HG03196 (cell line): ENCODE measurements at regions not wholly inside any gene's neighbourhood (a gene's known extent, or its start where the extent isn't known, plus 50 kb on each side); places are given as distances from the start of the nearest gene placed in this dataset.

Source experiments
- ATAC-seq: cut with Tn5 transposase; IDR thresholded peaks from one replicate; pipeline ENCODE4 v1.9.1; 2021; ENCODE audit not compliant: unreplicated experiment

DNA sequence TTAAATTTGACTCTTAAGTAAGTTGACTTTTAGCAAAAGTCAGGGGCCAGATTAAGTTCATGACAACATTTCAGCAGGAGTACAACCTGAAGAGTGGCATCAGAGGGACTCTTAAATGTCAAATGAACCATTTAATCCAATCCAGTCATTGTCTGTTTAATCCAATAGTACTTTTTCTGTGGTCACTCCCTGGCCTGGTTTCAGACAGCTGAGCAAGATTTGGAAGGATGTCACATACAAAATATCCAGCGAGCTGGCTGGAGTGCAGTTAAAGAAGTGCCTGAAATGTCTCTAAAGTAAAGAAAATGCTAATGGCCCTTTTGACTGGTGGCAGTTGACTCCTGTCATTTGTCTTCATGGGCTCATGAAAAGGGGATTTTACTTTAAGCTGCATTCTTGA is 1082.1 kb downstream of the AACS start:
- ATAC-seq: no peak

DNA sequence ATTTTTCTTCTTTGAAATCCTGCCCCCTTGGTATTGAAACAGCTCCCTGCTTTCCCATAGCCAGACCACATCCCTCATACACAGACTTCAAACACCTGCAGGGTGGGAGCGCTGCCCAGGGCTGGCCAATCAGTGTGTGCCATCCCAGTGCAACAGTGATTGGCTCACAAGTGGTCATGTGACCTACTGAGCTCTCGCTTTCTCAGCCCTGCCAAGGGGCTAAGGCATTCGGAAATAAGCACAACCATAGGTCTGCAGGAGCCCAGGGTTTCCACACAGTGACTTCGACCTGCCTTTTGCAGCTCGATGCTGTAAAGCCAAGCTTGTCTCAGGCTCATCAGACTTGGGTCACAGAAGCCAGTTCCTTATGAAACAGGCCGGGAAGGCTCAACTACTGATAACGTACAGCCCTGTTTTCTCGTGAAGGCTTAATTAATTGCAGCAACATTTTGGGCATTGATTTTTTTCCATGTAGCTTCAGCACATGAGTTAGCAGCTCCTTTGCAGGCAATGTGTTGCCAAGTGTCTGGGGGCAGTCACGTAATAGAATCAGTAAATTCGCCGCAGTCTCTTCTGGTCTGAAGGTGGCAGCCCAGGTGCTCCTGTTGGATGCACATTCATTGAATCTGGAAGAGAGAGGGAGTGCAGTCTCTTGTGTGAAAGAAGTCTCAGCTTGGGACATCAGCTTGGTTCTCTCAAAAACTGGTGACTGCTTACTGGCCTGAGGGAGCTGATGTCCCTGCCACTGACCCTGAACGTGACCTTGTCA is 1091.8 kb downstream of the AACS start:
- no peak for ATAC-seq

DNA sequence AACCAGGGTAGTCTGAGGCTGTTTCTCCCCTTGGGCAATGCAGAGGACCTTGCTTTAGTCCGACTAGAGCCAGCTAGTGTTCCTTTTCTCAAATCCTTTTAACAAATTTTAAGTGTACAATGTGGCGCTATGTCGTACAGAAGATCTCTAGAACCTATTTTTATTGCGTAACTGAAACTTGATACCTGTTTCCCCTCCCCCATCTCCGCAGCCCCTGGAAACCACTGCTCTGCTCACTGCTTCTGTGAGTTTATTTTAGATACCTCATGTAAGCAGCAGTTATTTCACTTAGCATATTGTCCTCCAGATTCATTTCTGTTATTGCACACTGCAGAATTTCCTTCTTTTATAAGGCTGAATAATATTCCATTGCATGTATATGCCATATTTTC is 1092.3 kb downstream of the AACS start:
- no peak for ATAC-seq

DNA sequence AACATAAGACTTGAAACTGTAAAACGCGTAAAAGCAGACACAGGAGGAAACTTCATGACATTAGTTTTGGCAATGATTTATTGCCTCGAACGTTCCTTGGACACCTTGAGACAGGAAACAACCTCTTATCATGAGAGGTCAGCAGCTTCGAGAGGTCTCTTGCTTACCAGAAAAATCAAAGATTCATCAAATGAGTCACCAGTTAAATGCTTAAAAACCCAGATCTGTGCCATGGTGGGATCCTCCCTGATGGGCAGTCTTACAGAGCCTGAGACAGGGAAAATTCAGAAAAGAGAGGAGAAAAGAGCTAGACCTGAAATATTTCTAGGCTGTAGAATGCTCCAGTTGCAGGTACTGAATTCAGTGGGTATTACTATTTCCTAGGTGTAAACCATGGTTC is 1093.9 kb downstream of the AACS start:
- ATAC-seq: no peak

DNA sequence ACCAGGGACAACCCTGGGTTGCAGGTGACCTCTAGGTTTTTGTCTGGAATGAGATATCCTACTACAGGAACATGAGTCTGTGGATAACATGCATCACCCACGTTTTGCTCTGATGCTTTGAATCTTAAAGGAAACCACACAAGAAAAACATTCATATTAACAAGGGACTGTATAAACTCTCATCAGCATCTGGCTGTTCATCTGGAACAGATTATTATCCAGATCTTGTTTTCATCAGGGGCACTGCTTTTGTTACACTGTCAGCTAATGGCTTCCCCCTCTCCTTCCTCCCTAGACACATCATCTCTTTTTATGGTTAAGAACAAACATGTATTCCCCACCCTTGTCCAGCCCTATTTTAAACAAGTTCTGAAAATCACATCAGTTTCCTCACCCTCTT is 1095.7 kb downstream of the AACS start:
- no peak for ATAC-seq

DNA sequence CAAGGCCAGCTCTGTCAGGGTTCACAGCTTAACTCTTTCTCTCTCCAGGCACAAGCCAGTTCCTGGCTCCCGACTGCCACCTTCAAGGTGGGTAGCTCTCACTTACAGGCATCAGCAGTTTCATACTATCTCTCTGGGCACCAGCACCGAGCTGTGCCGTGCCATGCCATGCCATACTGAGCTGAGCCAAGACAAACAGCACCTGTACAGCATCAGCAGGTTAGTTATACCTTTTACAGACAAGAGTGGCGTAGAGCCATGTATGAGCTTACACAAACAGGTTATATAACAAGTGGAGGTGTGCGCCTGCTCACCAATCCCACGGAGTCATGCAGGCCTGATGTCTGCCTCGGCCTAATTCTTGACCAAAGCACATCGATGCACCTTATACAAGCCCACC is 1098.7 kb downstream of the AACS start:
- no peak for ATAC-seq

DNA sequence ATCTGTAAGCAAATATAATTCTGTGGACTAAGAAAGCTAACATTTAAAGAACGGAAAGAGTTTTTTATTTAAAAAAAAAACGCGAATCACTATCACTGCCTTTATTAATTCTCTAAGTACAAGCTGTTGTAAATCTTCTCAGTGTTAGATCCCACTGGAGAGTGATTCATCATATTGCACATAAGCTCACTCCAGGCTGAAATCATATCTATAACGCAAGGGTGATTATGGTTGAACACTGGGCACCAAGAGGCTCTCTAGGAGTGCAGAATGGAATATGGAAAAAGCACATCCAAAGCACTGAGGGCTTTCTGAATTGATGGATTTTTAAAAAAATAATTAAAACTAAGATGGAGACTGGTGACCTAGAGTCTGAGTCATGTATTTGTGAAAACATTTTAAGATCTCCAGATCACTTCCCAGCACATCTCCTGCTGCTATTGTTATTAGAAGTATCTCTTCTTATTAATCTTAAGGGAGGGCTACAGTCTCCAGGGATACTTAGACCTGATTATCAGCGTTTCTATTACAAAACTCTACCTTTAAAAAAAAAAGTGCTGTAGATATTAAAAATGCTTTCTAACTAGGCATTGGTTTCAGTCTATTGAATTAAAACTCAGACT is 1106.8 kb downstream of the AACS start:
- ATAC-seq: no peak

DNA sequence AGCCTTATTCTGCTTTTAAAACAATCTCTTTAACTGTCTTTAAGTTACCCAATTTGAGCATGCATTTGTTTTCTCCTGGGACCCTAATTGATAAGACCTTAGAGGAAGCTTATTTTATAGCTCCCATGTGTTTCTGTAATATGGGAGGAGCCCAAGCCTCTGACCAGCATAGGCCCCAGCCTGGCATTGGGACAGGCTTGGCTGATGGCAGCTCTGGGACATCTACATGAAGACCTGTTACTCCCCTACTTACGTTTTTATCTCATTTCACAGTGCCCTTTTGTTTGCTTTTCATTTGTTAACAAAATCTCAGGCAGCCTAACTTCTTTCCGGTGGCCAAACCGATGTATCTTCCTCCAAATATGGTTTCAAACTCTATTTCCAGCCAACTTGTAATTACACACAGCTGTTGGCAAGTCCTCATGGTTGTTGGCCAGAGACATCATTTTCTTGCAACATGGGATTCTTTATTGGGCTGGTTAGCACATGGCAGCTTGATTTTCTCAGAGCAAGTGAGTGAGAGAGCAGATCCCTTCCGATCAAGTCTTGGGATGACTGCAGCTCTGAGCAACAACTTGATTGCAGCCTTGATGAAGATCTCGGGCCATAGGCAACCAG is 1117.5 kb downstream of the AACS start:
- no peak for ATAC-seq

DNA sequence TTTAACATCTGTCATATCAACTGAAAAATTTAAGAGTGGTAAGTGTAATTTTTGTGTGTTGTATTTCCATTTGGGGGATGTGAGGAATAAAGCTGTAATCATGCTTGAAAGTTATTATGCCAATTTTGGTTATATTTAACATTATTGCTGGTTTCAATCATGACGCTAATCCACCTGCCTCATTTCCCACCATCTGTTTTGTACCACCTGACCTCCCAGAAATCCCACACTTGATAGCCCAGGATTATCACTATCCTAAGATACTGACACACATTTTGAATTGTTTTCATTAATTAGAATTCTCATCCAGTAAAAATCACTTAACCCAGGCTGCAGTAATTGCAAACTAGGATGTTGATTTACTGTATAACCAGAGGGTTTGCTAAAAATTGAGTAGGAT is 1119.8 kb downstream of the AACS start:
- ATAC-seq: no peak

DNA sequence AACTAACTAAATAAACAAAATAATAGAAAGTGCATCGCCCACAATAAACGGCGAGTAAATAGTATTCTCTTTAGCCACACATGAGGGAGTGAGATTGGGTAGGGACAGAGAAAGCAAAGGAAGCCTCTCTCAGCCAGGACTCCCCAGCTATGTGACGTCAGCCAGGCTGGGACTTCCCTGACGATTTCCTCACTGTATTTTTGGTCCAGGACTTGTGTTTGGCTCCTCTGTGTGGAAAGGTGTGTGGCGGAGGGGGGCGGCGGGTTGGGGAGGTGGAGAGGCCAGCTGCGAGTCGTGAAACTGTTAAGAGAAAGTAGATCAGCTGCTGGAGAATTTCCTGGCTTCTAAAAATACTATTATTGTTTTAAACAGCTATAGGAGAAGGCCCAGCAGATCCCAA is 1124.6 kb downstream of the AACS start:
- ATAC-seq: no peak

DNA sequence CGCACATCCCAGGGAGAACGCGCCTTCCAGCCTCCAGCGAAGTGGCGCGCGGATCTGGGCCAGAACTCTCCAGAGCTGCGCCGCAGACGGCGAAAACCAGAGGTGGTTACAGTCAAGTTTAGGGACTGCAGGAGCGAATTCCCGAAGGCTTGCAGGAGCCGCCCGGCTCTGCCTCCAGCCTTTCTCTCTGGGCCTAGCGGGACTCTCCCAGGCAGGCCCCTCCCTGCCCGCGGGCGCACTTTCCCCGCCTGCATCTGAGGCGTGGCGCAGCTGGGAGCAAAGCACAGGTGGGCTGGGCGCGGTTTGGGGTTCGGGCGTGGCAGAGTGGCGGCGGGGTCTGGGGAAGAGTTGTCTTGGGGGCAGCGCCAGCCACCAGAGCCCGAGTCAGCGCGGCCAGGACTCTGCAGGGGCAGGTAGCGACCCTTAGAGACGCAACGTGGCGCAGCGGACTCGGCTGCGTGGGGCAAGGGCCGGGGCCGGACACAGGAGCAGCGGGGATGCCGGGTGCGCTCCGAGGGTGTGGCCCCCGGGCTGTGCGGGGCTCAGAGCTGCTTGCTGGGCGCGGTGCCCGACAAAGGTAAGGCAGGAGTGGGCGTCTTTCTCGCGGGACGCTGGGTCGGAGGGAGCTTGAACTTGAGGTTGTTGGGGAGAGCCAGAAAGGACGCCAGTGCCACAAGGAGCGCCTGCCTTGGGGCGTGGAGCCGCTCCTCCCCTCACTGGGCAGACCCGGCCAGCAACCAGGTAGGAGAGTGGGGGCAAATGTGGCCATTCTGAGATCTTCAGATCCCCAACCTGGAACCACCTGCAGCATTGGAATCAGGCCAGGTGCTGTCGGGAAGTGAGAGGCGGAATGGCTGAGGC is 1126.0 kb downstream of the AACS start:
- no peak for ATAC-seq

DNA sequence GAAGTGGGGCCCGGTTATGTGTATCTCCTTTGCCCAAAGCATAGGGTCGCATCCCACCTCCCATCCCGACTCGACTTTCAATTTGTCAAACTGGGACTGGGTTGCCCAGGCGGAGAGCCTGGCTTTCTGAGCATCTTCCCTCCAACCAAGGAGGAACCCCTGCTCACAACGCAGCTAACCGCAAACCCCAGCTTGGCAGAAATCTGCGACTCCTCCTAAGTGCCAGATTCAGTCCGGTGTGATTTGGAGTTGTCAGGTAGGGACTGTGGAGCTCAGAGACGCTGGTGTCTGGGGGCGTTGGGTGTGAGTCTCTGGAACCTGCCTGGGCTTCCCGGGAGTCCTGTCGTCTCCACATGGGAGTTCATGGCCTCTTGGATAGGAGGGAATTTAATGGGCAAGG is 1126.7 kb downstream of the AACS start:
- no peak for ATAC-seq

DNA sequence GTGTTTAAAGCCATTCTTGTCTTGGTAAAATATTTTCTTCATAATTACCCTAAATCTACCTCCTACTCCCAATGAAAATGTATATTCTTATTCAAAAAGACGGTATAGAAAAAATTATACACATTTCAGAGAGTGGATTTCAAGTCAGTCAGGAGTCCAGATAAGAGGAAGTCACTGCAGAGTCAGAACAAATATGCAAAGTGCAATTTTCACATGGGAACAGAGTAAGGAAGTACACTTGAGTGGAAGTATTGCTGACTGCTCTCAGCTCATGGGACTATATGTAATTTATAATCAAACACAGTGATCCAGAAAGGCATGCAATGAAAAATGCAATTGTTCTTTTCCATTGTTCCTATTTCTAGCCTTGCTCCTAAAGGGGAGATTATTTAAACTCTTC is 1128.0 kb downstream of the AACS start:
- ATAC-seq: no peak

DNA sequence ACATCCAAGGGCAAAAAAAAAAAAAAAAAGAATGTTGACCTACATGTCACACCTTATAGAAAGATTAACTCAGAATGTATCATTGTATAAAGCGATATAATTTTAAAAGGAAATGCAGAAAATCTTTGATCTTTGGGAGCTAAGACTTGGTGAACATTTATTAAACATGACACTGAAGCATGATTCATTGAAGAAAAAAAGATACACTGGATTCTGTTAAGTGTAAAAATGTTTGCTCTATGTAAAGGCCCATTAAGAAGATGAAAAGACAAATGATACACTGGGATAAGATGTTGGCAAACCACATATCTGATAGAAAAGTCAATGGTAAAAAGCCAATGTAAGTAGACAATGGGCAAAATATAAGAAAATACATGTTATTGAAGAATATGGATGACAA is 1131.0 kb downstream of the AACS start:
- no peak for ATAC-seq

DNA sequence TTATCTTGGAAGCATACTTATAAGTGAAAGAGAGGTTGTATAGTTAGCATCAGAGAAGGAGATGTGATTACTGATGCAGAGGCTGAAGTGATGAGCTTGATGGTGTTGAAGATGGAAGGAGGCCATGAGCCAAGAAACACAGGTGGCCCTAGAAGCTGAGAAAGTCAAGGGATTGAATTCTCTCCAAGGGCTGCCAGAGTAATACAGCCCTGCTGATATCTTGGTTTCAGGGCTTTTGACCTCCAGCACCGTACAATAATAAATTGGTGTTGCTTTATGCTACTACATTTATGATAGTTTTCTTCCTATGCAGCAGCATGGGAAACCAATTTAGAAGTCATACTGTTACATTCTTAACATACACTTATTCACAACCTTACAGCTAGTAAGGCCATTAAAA is 1133.3 kb downstream of the AACS start:
- ATAC-seq: no peak

DNA sequence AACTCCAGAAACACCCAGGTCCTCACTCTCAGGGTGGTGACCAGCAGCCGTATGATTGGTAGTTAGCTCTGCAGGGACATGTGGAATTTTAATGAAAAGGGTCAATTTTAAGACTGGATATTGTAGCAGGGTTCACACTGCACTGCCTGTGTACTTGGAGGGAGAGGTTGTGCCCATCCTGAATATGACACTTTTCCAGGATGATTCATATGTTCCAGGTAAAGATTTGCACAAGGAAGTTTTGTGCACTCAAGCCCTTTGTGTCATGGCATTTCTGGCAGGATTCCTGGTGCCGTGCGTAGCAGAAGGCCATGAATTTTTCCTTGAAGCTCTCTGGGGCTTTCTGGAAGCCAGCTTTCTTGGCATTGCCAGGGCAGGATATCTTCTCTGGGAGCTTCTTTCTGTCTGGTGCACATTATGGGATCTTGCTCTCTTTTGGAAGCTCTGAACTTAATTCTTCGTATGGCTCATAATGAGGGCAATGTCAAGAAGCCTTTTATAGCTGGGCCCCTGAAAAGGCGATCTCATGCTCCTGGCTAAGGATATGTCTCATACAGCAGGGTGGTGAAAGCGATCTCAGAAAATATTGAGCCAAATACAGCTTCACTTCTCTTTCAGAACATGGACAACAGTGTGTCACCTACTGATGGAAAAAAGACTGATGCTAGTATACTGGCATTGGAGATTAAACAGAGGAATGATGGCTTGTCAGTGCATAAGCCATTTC is 1133.9 kb downstream of the AACS start:
- no peak for ATAC-seq

DNA sequence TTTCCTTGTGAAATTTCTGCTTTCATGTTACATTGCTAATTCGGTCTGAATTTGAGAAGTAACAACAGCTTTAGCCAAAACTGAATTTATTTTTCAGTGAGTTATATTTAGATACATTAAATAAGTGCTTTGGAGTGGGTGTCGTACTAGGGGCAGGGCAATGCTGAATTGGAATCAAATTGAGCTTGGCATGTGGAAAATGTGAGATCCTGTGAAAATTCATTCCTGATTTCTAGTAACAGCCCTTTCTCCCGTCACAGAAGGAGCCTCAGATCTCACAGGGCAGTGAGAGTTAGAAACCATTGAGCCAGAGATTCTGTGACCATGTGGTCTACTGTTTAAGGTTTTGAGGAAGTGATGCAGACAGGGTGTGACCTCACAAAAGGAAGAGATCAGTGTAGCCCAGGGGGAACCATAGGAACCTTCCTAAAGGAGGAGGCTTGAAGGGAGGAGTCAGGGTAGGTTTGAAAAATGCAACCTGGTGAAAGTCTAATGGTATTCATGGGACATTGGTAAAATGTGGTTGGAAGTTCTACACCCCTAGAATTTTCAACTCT is 1136.8 kb downstream of the AACS start:
- ATAC-seq: no peak

DNA sequence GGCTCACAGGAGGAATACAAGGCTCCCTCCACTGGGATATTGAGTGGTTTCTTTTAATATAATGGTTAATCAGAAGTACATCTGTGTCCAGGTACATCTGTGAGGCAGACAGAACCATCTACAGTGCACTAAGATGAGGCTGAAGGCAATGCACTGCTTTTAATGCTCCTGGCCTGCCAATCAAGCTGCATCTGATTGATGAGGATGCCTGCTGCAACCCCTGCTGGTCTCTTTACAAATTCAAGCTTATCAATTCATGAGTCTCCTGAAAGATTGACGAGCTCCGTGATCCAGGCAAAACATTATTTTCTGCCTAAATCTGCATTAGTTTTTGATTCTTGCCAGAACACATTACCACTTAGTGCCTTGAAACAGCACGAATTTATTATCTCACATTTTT is 1139.1 kb downstream of the AACS start:
- no peak for ATAC-seq

DNA sequence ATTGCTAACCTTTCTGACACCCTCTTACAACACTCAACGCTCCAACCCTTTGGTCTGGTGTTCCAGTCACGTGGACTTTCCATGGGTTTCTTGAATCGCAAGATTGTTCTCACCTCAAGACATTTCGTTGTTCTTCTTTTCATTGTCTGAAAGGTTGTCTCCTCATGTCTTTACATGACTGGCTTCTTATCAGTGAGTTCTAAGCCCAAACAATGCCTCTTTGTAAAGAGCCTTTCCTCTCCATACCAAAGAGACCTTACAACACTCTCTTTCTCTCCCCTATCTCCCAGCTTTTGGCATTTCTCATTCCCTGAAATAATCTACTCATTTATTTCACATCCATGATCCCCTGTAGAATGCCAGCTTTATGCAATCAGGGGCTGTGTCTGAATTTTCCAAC is 1144.8 kb downstream of the AACS start:
- ATAC-seq: no peak

DNA sequence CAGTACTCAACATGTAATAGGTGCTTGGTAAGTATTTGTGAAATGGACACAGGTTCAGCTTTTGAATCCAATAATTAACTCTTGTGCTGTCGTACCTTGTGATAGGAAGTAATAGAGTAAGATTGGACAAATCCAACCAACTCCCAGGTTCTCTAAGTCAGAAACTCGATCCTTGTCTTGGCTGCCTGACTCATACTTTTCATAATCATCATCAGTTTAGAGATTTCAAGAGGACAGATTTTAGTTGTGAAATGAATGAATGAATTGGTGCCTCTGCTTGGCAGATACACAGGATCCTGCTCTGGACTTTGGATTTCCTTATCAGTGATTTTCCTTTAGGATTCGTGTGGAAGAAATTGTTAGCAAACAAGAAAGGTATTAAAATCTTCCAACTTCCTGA is 1145.2 kb downstream of the AACS start:
- no peak for ATAC-seq

DNA sequence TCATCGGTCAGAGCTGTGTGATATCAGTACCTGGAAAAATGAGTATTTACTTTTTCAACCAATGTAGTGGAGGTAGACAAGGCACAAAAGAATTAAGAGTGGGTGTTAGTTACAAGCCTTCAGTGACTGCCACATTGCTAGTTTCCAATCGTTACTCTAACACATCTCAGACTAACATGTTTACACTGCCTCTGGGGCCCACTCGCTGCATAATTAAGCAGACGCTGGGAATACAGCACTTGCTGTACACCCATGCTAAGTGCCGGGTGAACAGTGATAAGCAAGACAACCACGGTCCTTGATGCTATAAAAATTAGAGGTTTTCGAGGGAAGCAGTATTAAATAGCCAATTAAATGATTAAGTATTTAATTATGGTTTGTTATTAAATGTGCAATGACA is 1147.6 kb downstream of the AACS start:
- no peak for ATAC-seq
